Natural killer cell (primary cell): ENCODE measurements at regions not wholly inside any gene's neighbourhood (a gene's known extent, or its start where the extent isn't known, plus 50 kb on each side); places are given as distances from the start of the nearest gene placed in this dataset.

Experiments used
- ATAC-seq, 3 donors: fragments of 150-1000 bp in 2 of 3; fragments of 200-7000 bp in 1 of 3; cut with Tn5 transposase; 1 replicate in 1 of 3; 2 replicates in 2 of 3; pipeline ENCODE4 v1.10.0; 2021; ENCODE audit warnings: mild to moderate bottlenecking in 2 of 3, moderate library complexity in 2 of 3
- DNase-seq, 2 donors: peaks; one replicate each; pipeline versions ENCODE4 v3.0.0 to v3.0.0-alpha.2; 2013 to 2021; ENCODE audit warnings: mixed read lengths in 1 of 2
- H3K27ac ChIP-seq: one replicate; pipeline ENCODE4 v1.5.1; 2013; ENCODE audit warnings: mild to moderate bottlenecking, low read length
- H3K27me3 ChIP-seq: one replicate; pipeline ENCODE4 v1.6.1; 2013; ENCODE audit warnings: low read length; ENCODE audit not compliant: control insufficient read depth, insufficient read depth
- H3K36me3 ChIP-seq: one replicate; pipeline ENCODE4 v1.6.1; 2013; ENCODE audit warnings: low read length; ENCODE audit not compliant: control insufficient read depth, insufficient read depth
- H3K4me1 ChIP-seq: one replicate; pipeline ENCODE4 v1.6.1; 2013; ENCODE audit warnings: low read length; ENCODE audit not compliant: control insufficient read depth, insufficient read depth
- H3K4me3 ChIP-seq: one replicate; pipeline ENCODE4 v1.5.1; 2013; ENCODE audit warnings: low read length
- H3K9me3 ChIP-seq: one replicate; pipeline ENCODE4 v1.6.1; 2013; ENCODE audit warnings: low read length; ENCODE audit not compliant: control insufficient read depth, insufficient read depth
- H3K27ac Mint-ChIP-seq, 2 donors: one replicate each; pipeline ENCODE4 v1.8.0; 2022; ENCODE audit warnings: mild to moderate bottlenecking in 2 of 2, mixed read lengths in 2 of 2, moderate library complexity in 1 of 2
- H3K27me3 Mint-ChIP-seq, 2 donors: one replicate each; pipeline ENCODE4 v1.8.0; 2022; ENCODE audit warnings: low read depth in 2 of 2, mixed read lengths in 2 of 2
- H3K36me3 Mint-ChIP-seq: one replicate; pipeline ENCODE4 v1.8.0; 2022; ENCODE audit warnings: mixed read lengths
- H3K4me1 Mint-ChIP-seq, 2 donors: one replicate each; pipeline ENCODE4 v1.8.0; 2022; ENCODE audit warnings: mixed read lengths in 2 of 2
- H3K4me3 Mint-ChIP-seq: one replicate; pipeline ENCODE4 v1.8.0; 2022; ENCODE audit warnings: mild to moderate bottlenecking, moderate library complexity, mixed read lengths
- H3K9me3 Mint-ChIP-seq, 2 donors: one replicate each; pipeline ENCODE4 v1.8.0; 2022; ENCODE audit warnings: mixed read lengths in 2 of 2
- CTCF ChIP-seq: fragments of 200-600 bp; IDR thresholded peaks from one replicate; pipeline ENCODE4 v1.8.0; 2022; ENCODE audit warnings: antibody characterized with exemption
- WGBS: methylation state at CpG from one replicate; pipeline ENCODE4 v1.1.7; 2013; ENCODE audit warnings: missing lambda C conversion rate; ENCODE audit not compliant: insufficient coverage; 5-methylcytosine and 5-hydroxymethylcytosine counted together
- intact Hi-C: fragments of 100-400 bp; cut with micrococcal nuclease; formaldehyde crosslinking; loops from one replicate; pipeline ENCODE4 v1.14.2; 2022

GRCh38 chr9:99750526-99750925, 71.2 kb upstream of the NR4A3 start:
- intact Hi-C loops, result no loop called here
- Histone ChIP-seq H3K4me3 (no peak overlapping the region), H3K36me3 (no peaks in the 10 kb centered on the region), H3K9me3 (no peaks in the 10 kb centered on the region), H3K4me1 (no peaks in the 10 kb centered on the region), H3K27ac (no peak overlapping the region), H3K27me3 (no peaks in the 10 kb centered on the region)
- H3K36me3 Mint-ChIP-seq, result no peaks in the 10 kb centered on the region
- no peak overlapping the region for H3K27ac Mint-ChIP-seq
- 95% methylated on average over 6 of the region's 6 CpGs for WGBS
- no peak overlapping the region for H3K4me3 Mint-ChIP-seq
- no peak for TF ChIP-seq CTCF
- peaks cover 0 to 2% of the 10 kb centered on the region in 2 donors for H3K4me1 Mint-ChIP-seq
- peaks cover 6 to 8% of the 10 kb centered on the region in 2 donors for H3K27me3 Mint-ChIP-seq
- no peaks in the 10 kb centered on the region for H3K9me3 Mint-ChIP-seq
- DNase-seq (no peak), ATAC-seq (no peak)

- Mint-ChIP-seq H3K9me3 (no peaks in the 10 kb centered on the region), H3K36me3 (no peaks in the 10 kb centered on the region), H3K4me1 (peaks cover 0 to 3% of the 10 kb centered on the region in 2 donors), H3K4me3 (no peak overlapping the region), H3K27me3 (peaks cover 6 to 8% of the 10 kb centered on the region in 2 donors), H3K27ac (no peak overlapping the region)
- WGBS, result 98% methylated on average over 3 of the region's 4 CpGs
- ATAC-seq, result no peak
- no peak overlapping the region for H3K4me3 ChIP-seq
- intact Hi-C loops, result no loop called here
- H3K4me1 ChIP-seq, result no peaks in the 10 kb centered on the region
- no peaks in the 10 kb centered on the region for H3K27me3 ChIP-seq
- no peak for TF ChIP-seq CTCF
- H3K36me3 ChIP-seq, result no peaks in the 10 kb centered on the region
- H3K27ac ChIP-seq, result no peak overlapping the region
- H3K9me3 ChIP-seq, result no peaks in the 10 kb centered on the region
- no peak for DNase-seq
Observed at GRCh38 chr9:99752417-99753109, 69.1 kb upstream of the NR4A3 start.

- Mint-ChIP-seq H3K36me3 (no peaks in the 10 kb centered on the region), H3K4me3 (no peak overlapping the region), H3K9me3 (no peaks in the 10 kb centered on the region), H3K27ac (no peak overlapping the region), H3K4me1 (peaks cover 0 to 3% of the 10 kb centered on the region in 2 donors), H3K27me3 (peaks cover 6 to 8% of the 10 kb centered on the region in 2 donors)
- TF ChIP-seq CTCF, result no peak
- 100% methylated on average over 1 of the region's 1 CpG for WGBS
- ATAC-seq (no peak), DNase-seq (no peak)
- Histone ChIP-seq H3K36me3 (no peaks in the 10 kb centered on the region), H3K27me3 (no peaks in the 10 kb centered on the region), H3K9me3 (no peaks in the 10 kb centered on the region), H3K4me1 (no peaks in the 10 kb centered on the region), H3K4me3 (no peak overlapping the region), H3K27ac (no peak overlapping the region)
- intact Hi-C loops, result no loop called here
Observed at GRCh38 chr9:99753436-99753835, 68.2 kb upstream of the NR4A3 start.

- H3K4me1 ChIP-seq, result peaks cover 5% of the 10 kb centered on the region
- no peaks in the 10 kb centered on the region for H3K9me3 Mint-ChIP-seq
- H3K4me3 ChIP-seq, result no peak overlapping the region
- DNase-seq (no peak), ATAC-seq (no peak)
- H3K36me3 Mint-ChIP-seq, result no peaks in the 10 kb centered on the region
- H3K9me3 ChIP-seq, result no peaks in the 10 kb centered on the region
- H3K27me3 ChIP-seq, result no peaks in the 10 kb centered on the region
- no peak overlapping the region for H3K27ac ChIP-seq
- H3K27ac Mint-ChIP-seq, result no peak overlapping the region
- H3K4me3 Mint-ChIP-seq, result no peak overlapping the region
- H3K4me1 Mint-ChIP-seq, result peaks cover 0 to 3% of the 10 kb centered on the region in 2 donors
- intact Hi-C loops, result no loop called here
- no peak for TF ChIP-seq CTCF
- no peaks in the 10 kb centered on the region for H3K36me3 ChIP-seq
- H3K27me3 Mint-ChIP-seq, result peaks cover 0 to 2% of the 10 kb centered on the region in 2 donors
Observed at GRCh38 chr9:99760421-99760820, 61.3 kb upstream of the NR4A3 start.
